Activated CD4-positive, alpha-beta T cell treated with anti-CD3 and anti-CD28 coated beads, Interleukin-2, Interleukin-6, amounts not matched to agents 100 ng/mL and 50 ng/mL, durations not matched to agents 16 hours and 8 hours (primary cell): ENCODE measurements at regions not wholly inside any gene's neighbourhood (a gene's known extent, or its start where the extent isn't known, plus 50 kb on each side); places are given as distances from the start of the nearest gene placed in this dataset.
"Not testable (repeated sequence)": the region's sequence is repeated elsewhere in the genome, so short reads cannot be mapped to it uniquely, and the experiment has no call there.

ENCODE experiments used
- DNase-seq: peaks from one replicate; pipeline ENCODE4 v3.0.0-alpha.2; 2020

DNA sequence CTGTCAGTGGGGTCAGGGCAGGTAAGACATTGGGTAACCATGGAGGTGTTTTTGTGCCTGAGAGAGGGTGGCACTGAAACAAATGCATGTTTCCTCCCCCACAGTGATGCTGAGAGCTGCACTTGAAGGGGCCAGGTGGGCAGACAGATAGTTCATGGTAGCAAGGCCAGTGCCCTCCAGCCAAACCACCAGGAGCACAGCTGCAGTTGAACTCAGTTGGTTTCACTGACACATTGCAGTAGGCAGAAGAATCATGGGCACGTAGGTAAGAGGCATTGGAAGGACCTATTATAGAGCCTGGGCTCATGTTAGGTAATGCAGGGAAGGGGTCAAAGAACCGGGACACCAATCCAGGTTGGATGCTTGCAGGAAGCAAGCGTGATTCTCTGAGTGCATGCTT lies 93.2 kb upstream of the ARL4C start:
- no peak for DNase-seq

DNA sequence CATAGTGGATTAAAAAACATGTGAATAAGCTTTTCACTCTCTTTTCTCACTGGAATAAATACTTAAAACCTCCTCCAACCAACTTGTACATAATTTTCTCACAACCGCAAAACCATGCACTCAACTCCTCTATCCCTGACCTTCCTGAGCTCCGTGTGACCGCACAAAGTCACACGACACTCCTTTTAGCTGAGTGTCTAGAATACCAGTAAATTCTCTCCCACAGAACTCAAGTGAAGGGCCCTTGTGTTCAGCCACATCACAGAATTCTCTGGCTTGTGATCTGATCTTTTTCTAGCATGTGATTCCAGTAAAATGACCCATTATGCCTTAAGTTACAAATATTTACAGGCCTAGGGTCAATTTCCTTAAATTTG lies 91.2 kb upstream of the ARL4C start:
- DNase-seq, result no peak

DNA sequence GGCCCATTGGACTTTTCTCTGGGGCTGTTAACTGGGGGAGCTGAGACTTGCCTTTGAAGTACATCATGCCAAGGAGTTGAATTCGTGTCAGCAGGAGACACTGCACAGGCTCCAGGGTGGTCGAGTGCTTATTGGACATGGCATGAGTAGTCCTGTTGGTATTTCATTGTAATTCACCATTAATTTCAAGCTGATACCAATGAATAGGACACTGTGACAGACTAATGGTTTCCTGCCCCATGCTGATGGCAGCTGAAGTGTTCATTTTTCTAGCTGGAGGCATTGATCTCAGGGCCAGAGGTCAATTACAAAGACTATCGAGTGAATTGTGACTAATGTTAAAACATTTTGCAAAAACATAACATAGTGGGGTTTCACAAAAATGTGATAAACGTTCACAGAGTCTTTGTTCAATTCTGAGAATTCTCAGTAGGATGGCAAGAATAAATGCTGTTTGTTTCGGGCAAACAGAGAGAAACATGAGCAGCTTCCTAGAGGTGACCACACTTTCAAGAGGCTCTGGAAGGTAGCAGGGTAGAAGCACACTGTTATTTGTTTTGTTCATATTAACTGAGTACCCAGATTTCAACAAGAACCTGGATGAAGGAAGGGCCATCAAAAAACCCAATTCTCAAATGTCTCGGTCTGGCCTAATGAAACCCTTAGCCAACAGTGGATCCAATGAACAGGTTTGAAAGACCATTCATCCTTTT lies 90.6 kb upstream of the ARL4C start:
- no peak for DNase-seq

GRCh38 chr2:234583331-234583730 lies 86.5 kb upstream of the ARL4C start:
- DNase-seq, result no peak

- DNase-seq, result no peak
Measured at GRCh38 chr2:234580686-234581085, 83.8 kb upstream of the ARL4C start.

GRCh38 chr2:234579231-234579962 lies 82.5 kb upstream of the ARL4C start:
- no peak for DNase-seq

DNA sequence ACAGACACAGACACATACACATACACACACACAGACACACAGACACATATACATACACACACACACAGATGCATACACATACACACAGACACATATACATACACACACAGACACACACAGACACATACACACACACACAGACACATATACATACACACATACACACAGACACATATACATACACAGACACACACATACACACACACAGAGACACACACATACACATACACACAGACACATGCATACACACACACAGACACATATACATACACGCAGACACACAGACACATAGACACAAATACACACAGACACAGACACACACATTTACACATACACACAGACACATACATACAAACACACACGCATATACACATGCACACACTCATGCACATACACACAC lies 81.5 kb upstream of the ARL4C start:
- no peak for DNase-seq

DNA sequence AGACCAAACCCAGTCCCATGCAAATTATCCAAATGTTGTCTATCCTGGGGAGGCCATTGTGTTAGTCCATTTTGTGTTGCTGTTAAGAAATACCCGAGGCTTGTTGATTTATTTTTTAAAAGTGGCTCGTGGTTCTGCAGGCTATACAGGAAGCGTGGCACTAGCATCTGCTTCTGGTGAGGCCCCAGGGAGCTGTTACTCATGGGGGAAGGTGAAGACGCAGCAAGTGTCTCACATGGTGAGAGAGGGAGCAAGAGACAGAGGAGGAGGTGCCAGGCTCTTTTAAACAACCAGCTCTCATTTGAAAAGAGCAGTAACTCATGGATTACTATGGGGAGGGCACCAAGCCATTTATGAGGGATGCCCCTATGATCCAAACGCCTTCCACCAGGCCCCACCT lies 80.3 kb upstream of the ARL4C start:
- DNase-seq, result no peak

GRCh38 chr2:234571620-234572407 lies 74.9 kb upstream of the ARL4C start:
- DNase-seq, result no peak

DNA sequence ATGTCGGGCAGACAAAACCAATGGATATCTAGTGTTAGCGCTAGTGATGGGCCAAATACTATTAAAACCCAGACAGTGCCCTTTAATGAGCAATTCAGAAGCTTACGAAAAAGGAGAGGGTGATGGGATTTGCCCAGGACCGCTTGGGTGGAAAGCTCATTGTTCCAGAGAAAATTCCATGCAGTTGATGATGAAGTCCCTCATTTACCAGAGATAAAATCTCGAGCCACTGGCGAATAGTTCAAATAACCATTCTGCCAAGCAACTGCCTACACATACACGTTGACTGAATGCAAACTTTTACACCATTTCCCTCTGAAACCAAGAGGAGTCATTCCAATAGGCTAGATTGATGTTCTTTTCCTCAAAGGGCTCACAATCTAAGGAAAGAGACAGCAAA lies 73.6 kb upstream of the ARL4C start:
- DNase-seq, result no peak

- no peak for DNase-seq
Measured at GRCh38 chr2:234569776-234570430, 73.0 kb upstream of the ARL4C start.

DNA sequence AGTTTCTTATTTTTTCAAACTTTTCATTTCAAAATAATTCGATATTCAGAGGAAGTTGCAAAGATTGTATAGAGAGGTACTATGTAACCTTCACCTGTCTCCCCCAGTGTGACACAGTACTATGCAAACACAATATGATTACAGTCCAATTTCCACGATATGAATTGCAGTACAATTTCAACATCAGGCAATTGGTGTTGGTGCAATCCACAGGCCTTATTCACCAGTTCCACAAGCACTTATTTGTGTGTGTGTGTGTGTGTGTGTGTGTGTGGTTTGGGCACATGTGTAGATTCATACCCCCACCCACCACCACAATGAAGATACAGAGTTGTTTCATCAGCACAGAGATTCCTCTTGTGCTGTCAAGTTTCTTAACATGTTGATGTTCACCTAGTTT lies 69.7 kb upstream of the ARL4C start:
- DNase-seq, result no peak

GRCh38 chr2:234565842-234566619 lies 69.2 kb upstream of the ARL4C start:
- no peak for DNase-seq

GRCh38 chr2:234565201-234565600 lies 68.3 kb upstream of the ARL4C start:
- no peak for DNase-seq

- DNase-seq, result no peak
Measured at GRCh38 chr2:234564699-234565098, 67.8 kb upstream of the ARL4C start.

- no peak for DNase-seq
Measured at GRCh38 chr2:234559609-234560008, 62.7 kb upstream of the ARL4C start.

- DNase-seq, result no peak
Measured at GRCh38 chr2:234558642-234559041, 61.8 kb upstream of the ARL4C start.

DNA sequence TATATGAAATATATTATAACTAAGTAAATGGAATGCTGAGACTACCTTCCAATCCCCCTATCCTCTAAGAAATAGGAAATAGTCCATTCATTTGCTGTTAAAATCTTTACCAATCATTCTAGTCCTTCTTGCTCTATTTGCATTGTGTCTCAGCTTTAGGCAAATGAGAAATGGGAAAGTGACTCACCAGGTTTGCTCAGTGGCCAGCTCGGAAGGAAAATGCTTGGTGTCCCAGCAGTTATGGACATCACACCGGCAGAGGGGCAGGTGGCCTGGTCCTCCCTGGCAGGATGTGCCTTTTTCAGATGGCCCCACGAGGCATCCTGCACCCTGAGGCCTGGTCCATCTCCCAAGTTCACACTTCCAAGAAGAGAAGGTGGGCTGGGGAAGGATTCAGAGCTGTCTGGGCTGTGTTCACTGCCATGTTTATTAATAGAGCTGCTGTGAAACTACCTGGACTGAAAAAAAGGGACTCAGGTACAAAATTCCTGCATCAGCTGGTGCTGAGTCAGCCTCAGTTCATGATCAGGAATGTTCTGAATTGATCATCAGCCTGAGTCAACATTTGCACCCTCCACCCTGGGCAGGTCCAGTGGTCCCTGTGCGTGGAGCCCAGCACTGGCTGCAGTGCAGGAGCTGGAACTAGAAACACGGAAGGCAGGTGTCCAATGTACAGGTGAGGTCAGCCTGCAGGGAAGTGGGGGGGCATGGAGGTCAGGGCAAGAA lies 60.1 kb upstream of the ARL4C start:
- no peak for DNase-seq

DNA sequence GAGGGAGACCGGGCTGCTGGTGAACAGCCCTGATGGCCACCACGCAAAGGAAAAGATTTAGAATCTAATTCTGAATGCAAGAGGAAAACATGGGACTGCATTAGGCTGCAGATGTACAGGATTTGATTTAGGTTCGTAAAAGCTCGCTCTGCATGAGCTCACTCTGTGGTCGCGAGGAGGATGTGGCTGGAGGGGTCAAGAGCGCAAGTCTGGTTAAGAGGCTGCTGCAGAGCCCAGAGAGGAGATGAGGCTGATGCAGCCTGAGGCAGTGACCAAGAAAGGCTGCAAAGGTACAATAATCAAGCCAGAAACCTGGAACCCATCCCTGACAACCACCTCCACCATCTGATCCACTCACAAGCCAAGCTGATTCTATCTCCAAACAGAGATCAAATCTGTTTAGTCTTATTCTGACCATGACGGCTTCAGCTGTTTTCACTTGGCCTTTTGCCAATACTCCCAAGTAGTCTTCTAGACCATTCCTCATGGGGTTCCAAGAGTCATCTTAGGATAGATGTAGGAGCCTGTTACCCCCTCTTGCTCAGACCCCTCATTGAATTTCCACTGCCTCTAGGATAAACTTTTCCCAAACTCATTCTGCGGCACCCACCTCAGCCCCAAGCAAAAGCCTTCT lies 58.9 kb upstream of the ARL4C start:
- no peak for DNase-seq

DNA sequence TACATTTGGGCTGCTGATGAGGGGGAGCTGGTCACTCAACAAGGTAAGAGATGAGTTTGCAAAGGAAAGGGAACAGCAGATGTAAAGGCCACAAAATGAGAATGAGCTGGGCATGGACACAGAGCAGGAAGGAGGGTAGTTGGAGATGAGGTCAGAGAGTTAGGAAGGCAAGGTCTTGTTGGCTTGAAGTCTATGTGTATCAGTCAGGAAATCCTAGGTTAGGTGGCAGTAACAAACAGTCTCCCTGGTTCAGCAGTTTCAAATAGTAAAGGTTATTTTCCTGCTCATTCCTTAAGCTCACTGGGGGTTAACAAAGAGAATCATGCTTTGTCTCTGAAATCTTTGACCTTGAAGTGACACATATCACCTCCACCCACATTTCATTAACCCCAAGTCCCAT lies 58.3 kb upstream of the ARL4C start:
- no peak for DNase-seq

DNA sequence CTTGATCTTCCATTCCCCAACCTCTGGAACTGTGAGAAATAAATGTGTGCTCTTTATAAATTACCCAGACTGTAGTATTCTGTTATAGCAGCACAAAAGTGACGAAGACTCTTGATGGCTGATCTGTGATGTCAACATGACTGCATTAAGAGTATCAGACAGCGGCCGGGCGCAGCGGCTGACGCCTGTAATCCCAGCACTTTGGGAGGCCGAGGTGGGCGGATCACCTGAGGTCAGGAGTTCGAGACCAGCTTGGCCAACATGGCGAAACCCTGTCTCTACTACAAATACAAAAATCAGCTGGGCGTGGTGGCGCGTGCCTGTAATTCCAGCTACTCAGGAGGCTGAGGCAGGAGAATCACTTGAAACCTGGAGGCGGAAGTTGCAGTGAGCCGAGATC lies 56.3 kb upstream of the ARL4C start:
- DNase-seq, result not testable (repeated sequence)
